Naive thymus-derived CD4-positive, alpha-beta T cell (primary cell): ENCODE measurements at regions not wholly inside any gene's neighbourhood (a gene's known extent, or its start where the extent isn't known, plus 50 kb on each side); places are given as distances from the start of the nearest gene placed in this dataset.

Source experiments
- ATAC-seq: fragments of 150-1000 bp; cut with Tn5 transposase; 2 replicates; pipeline ENCODE4 v1.10.0; 2021; ENCODE audit warnings: mild to moderate bottlenecking, moderate library complexity
- CTCF ChIA-PET: fragments of 350-600 bp; sonication (Branson Sonifier 250); formaldehyde crosslinking; loops from one replicate; lab custom pipeline; 2021; ENCODE audit warnings: antibody characterized with exemption; lab: Charles Lee
- POLR2A ChIA-PET: fragments of 350-600 bp; sonication (Branson Sonifier 250); formaldehyde crosslinking; loops from one replicate; lab custom pipeline; 2021; ENCODE audit warnings: antibody characterized with exemption, inconsistent platforms; lab: Charles Lee
- DNase-seq, 9 donors: peaks; one replicate each; pipeline versions ENCODE4 v3.0.0 to v3.0.0-alpha.2; 2020 to 2022; ENCODE audit warnings: mixed read lengths in 1 of 9
- H3K27ac ChIP-seq: one replicate; pipeline ENCODE4 v1.7.0; 2013; ENCODE audit warnings: mild to moderate bottlenecking, low read depth, low read length, moderate library complexity
- H3K27me3 ChIP-seq, 2 donors: one replicate each; pipeline ENCODE4 v1.7.0; 2013; ENCODE audit warnings: low read length in 2 of 2, mild to moderate bottlenecking in 2 of 2, moderate library complexity in 2 of 2; ENCODE audit not compliant: control insufficient read depth in 2 of 2, insufficient read depth in 2 of 2
- H3K36me3 ChIP-seq, 3 experiments: 1 replicate in 2 of 3; 2 replicates in 1 of 3; pipeline ENCODE4 v1.7.0; 2013; ENCODE audit warnings: low read length in 3 of 3, mild to moderate bottlenecking in 3 of 3, moderate library complexity in 1 of 3; ENCODE audit not compliant: insufficient read depth in 3 of 3, control insufficient read depth in 2 of 3
- H3K4me1 ChIP-seq, 2 donors: one replicate each; pipeline ENCODE4 v1.7.0; 2013; ENCODE audit warnings: low read length in 2 of 2, mild to moderate bottlenecking in 2 of 2, moderate library complexity in 1 of 2; ENCODE audit not compliant: control insufficient read depth in 2 of 2, insufficient read depth in 2 of 2
- H3K4me3 ChIP-seq: 2 replicates; pipeline ENCODE4 v1.7.0; 2013; ENCODE audit warnings: mild to moderate bottlenecking, low read length
- H3K9me3 ChIP-seq, 3 experiments: 1 replicate in 2 of 3; 2 replicates in 1 of 3; pipeline ENCODE4 v1.7.0; 2013; ENCODE audit warnings: low read length in 3 of 3; ENCODE audit not compliant: control insufficient read depth in 2 of 3
- H3K27ac Mint-ChIP-seq, 9 donors: one replicate each; pipeline ENCODE4 v1.8.0; 2020 to 2022; ENCODE audit warnings: mixed read lengths in 9 of 9, mild to moderate bottlenecking in 8 of 9, moderate library complexity in 5 of 9, inconsistent platforms in 2 of 9
- H3K27me3 Mint-ChIP-seq, 5 donors: one replicate each; pipeline ENCODE4 v1.8.0; 2021 to 2022; ENCODE audit warnings: mixed read lengths in 5 of 5, mild to moderate bottlenecking in 1 of 5
- H3K36me3 Mint-ChIP-seq, 5 donors: one replicate each; pipeline ENCODE4 v1.8.0; 2020 to 2022; ENCODE audit warnings: mixed read lengths in 5 of 5, mild to moderate bottlenecking in 3 of 5, inconsistent platforms in 1 of 5
- H3K4me1 Mint-ChIP-seq, 7 donors: one replicate each; pipeline ENCODE4 v1.8.0; 2020 to 2022; ENCODE audit warnings: mixed read lengths in 7 of 7, mild to moderate bottlenecking in 3 of 7, inconsistent platforms in 1 of 7
- H3K4me3 Mint-ChIP-seq, 10 donors: one replicate each; pipeline ENCODE4 v1.8.0; 2020 to 2022; ENCODE audit warnings: mild to moderate bottlenecking in 10 of 10, mixed read lengths in 10 of 10, moderate library complexity in 6 of 10, inconsistent platforms in 2 of 10
- H3K9me3 Mint-ChIP-seq, 11 donors: one replicate each; pipeline ENCODE4 v1.8.0; 2020 to 2022; ENCODE audit warnings: mixed read lengths in 11 of 11, mild to moderate bottlenecking in 4 of 11, inconsistent platforms in 1 of 11, moderate library complexity in 1 of 11
- intact Hi-C, 2 donors: fragments of 100-400 bp; cut with micrococcal nuclease; formaldehyde crosslinking; loops; one replicate each; pipeline ENCODE4 v1.15.1; 2023

GRCh38 chr4:81963015-81963762 lies 410.6 kb downstream of the HNRNPD start:
- ChIA-PET POLR2A (no interaction called here), CTCF (no interaction called here)
- Mint-ChIP-seq H3K27me3 (peaks cover 3 to 17% (median 4%) of the 10 kb centered on the region in 5 donors), H3K4me1 (peaks cover 0 to 15% (median 9%) of the 10 kb centered on the region in 7 donors), H3K4me3 (no peak overlapping the region), H3K36me3 (no peaks in the 10 kb centered on the region), H3K27ac (no peak overlapping the region), H3K9me3 (peaks cover 0 to 3% (median 0%) of the 10 kb centered on the region in 11 donors)
- Histone ChIP-seq H3K36me3 (no peaks in the 10 kb centered on the region), H3K4me3 (no peak overlapping the region), H3K9me3 (no peaks in the 10 kb centered on the region), H3K27ac (no peak overlapping the region), H3K27me3 (no peaks in the 10 kb centered on the region), H3K4me1 (no peaks in the 10 kb centered on the region)
- intact Hi-C loops: no loop called here
- DNase-seq (no peak), ATAC-seq (no peak)

- Histone ChIP-seq H3K4me1 (no peaks in the 10 kb centered on the region), H3K4me3 (no peak overlapping the region), H3K27me3 (no peaks in the 10 kb centered on the region), H3K36me3 (no peaks in the 10 kb centered on the region), H3K9me3 (no peaks in the 10 kb centered on the region), H3K27ac (no peak overlapping the region)
- no peak for ATAC-seq
- intact Hi-C loops: no loop called here
- Mint-ChIP-seq H3K27me3 (peaks cover 0 to 9% (median 4%) of the 10 kb centered on the region in 5 donors), H3K4me1 (peaks cover 0 to 12% (median 7%) of the 10 kb centered on the region in 7 donors), H3K9me3 (no peaks in the 10 kb centered on the region), H3K36me3 (no peaks in the 10 kb centered on the region), H3K4me3 (no peak overlapping the region), H3K27ac (no peak overlapping the region)
- ChIA-PET POLR2A (no interaction called here), CTCF (interaction anchor here (0.6 kb wide), 1 partner anchor 409 kb away, joined by 6 read pairs; no protein-coding TSS in a partner anchor)
- no peak for DNase-seq
Measured at GRCh38 chr4:81960961-81961360, 412.8 kb downstream of the HNRNPD start.

GRCh38 chr4:81954271-81954670 lies 419.5 kb downstream of the HNRNPD start:
- ATAC-seq (no peak), DNase-seq (no peak)
- H3K4me1 ChIP-seq: no peaks in the 10 kb centered on the region
- H3K27me3 Mint-ChIP-seq: peaks cover 0 to 15% (median 6%) of the 10 kb centered on the region in 5 donors
- intact Hi-C loops: no loop called here
- H3K27me3 ChIP-seq: peaks cover 0 to 3% of the 10 kb centered on the region in 2 donors
- ChIA-PET POLR2A (no interaction called here), CTCF (no interaction called here)
- H3K4me3 Mint-ChIP-seq: no peak overlapping the region
- no peaks in the 10 kb centered on the region for H3K4me1 Mint-ChIP-seq
- no peaks in the 10 kb centered on the region for H3K9me3 ChIP-seq
- H3K36me3 ChIP-seq: no peaks in the 10 kb centered on the region
- H3K4me3 ChIP-seq: no peak overlapping the region
- H3K36me3 Mint-ChIP-seq: no peaks in the 10 kb centered on the region
- H3K9me3 Mint-ChIP-seq: no peaks in the 10 kb centered on the region
- H3K27ac ChIP-seq: no peak overlapping the region
- H3K27ac Mint-ChIP-seq: no peak overlapping the region

- H3K9me3 ChIP-seq: no peaks in the 10 kb centered on the region
- POLR2A ChIA-PET: no interaction called here
- Mint-ChIP-seq H3K4me3 (no peak overlapping the region), H3K9me3 (no peaks in the 10 kb centered on the region), H3K36me3 (no peaks in the 10 kb centered on the region), H3K27me3 (peaks cover 0 to 24% (median 12%) of the 10 kb centered on the region in 5 donors), H3K4me1 (no peaks in the 10 kb centered on the region), H3K27ac (no peak overlapping the region)
- H3K27me3 ChIP-seq: peaks cover 0 to 3% of the 10 kb centered on the region in 2 donors
- no peaks in the 10 kb centered on the region for H3K4me1 ChIP-seq
- CTCF ChIA-PET: no interaction called here
- H3K4me3 ChIP-seq: no peak overlapping the region
- H3K36me3 ChIP-seq: no peaks in the 10 kb centered on the region
- no peak for ATAC-seq
- intact Hi-C loops: no loop called here
- no peak overlapping the region for H3K27ac ChIP-seq
- no peak for DNase-seq
Measured at GRCh38 chr4:81951891-81952455, 421.8 kb downstream of the HNRNPD start.

- Mint-ChIP-seq H3K27ac (no peak overlapping the region), H3K36me3 (no peaks in the 10 kb centered on the region), H3K9me3 (no peaks in the 10 kb centered on the region), H3K4me3 (no peak overlapping the region), H3K27me3 (peaks cover 0 to 29% (median 16%) of the 10 kb centered on the region in 5 donors), H3K4me1 (no peaks in the 10 kb centered on the region)
- Histone ChIP-seq H3K36me3 (no peaks in the 10 kb centered on the region), H3K9me3 (no peaks in the 10 kb centered on the region), H3K4me1 (no peaks in the 10 kb centered on the region), H3K27me3 (no peaks in the 10 kb centered on the region), H3K27ac (no peak overlapping the region), H3K4me3 (no peak overlapping the region)
- ChIA-PET CTCF (no interaction called here), POLR2A (no interaction called here)
- intact Hi-C loops: no loop called here
- no peak for ATAC-seq
- DNase-seq: no peak
Measured at GRCh38 chr4:81946996-81947395, 426.8 kb downstream of the HNRNPD start.

GRCh38 chr4:81930506-81931238 lies 443.1 kb downstream of the HNRNPD start:
- ATAC-seq: no peak

More at GRCh38 chr4:81930506-81931238, 443.1 kb downstream of the HNRNPD start:
- H3K4me1 ChIP-seq: no peaks in the 10 kb centered on the region
- Mint-ChIP-seq H3K27ac (no peak overlapping the region), H3K4me1 (peaks cover 0 to 2% (median 0%) of the 10 kb centered on the region in 7 donors), H3K27me3 (peaks cover 0 to 10% (median 0%) of the 10 kb centered on the region in 5 donors), H3K9me3 (peaks cover 0 to 8% (median 0%) of the 10 kb centered on the region in 11 donors), H3K36me3 (no peaks in the 10 kb centered on the region), H3K4me3 (no peak overlapping the region)
- H3K9me3 ChIP-seq: no peaks in the 10 kb centered on the region
- H3K4me3 ChIP-seq: no peak overlapping the region
- DNase-seq: no peak
- intact Hi-C loops: no loop called here
- no peaks in the 10 kb centered on the region for H3K27me3 ChIP-seq
- H3K36me3 ChIP-seq: no peaks in the 10 kb centered on the region
- CTCF ChIA-PET: no interaction called here
- POLR2A ChIA-PET: no interaction called here
- no peak overlapping the region for H3K27ac ChIP-seq
